Stomach smooth muscle (tissue), 2 donors: ENCODE measurements at regions not wholly inside any gene's neighbourhood (a gene's known extent, or its start where the extent isn't known, plus 50 kb on each side); places are given as distances from the start of the nearest gene placed in this dataset.

ENCODE experiments used
- H3K27ac ChIP-seq: one replicate; pipeline ENCODE4 v1.7.0; 2013; ENCODE audit warnings: mild to moderate bottlenecking, low read length, inconsistent platforms
- H3K27me3 ChIP-seq, 2 donors: one replicate each; pipeline ENCODE4 v1.7.0; 2013; ENCODE audit warnings: low read length in 2 of 2; ENCODE audit not compliant: insufficient read depth in 2 of 2, control insufficient read depth in 1 of 2
- H3K36me3 ChIP-seq, 2 donors: one replicate each; pipeline ENCODE4 v1.7.0; 2013; ENCODE audit warnings: low read length in 2 of 2; ENCODE audit not compliant: control insufficient read depth in 2 of 2, insufficient read depth in 2 of 2
- H3K4me1 ChIP-seq: one replicate; pipeline ENCODE4 v1.7.0; 2013; ENCODE audit warnings: low read length; ENCODE audit not compliant: control insufficient read depth, insufficient read depth
- H3K4me3 ChIP-seq, 2 donors: one replicate each; pipeline ENCODE4 v1.7.0; 2013; ENCODE audit warnings: low read length in 2 of 2
- H3K9ac ChIP-seq, 2 donors: one replicate each; pipeline ENCODE4 v1.7.0; 2013; ENCODE audit warnings: low read length in 2 of 2, mild to moderate bottlenecking in 1 of 2
- H3K9me3 ChIP-seq, 2 donors: one replicate each; pipeline ENCODE4 v1.7.0; 2013; ENCODE audit warnings: low read length in 2 of 2; ENCODE audit not compliant: control insufficient read depth in 2 of 2
- donor health status: healthy.
- donor health status: Pancreatic carcinoma.

GRCh38 chr3:80050826-80051601, 283.2 kb upstream of the ROBO1 start:
- Histone ChIP-seq H3K4me3 (no peak overlapping the region), H3K4me1 (no peaks in the 10 kb centered on the region), H3K36me3 (no peaks in the 10 kb centered on the region), H3K9me3 (no peaks in the 10 kb centered on the region), H3K27ac (no peak overlapping the region), H3K9ac (no peak overlapping the region), H3K27me3 (no peaks in the 10 kb centered on the region)

- no peaks in the 10 kb centered on the region for H3K9me3 ChIP-seq
- no peak overlapping the region for H3K4me3 ChIP-seq
- no peaks in the 10 kb centered on the region for H3K36me3 ChIP-seq
- H3K27ac ChIP-seq: no peak overlapping the region
- no peak overlapping the region for H3K9ac ChIP-seq
- H3K4me1 ChIP-seq: no peaks in the 10 kb centered on the region
- no peaks in the 10 kb centered on the region for H3K27me3 ChIP-seq
These were observed 275.4 kb upstream of the ROBO1 start for GRCh38 chr3:80043226-80043625.

- Histone ChIP-seq H3K36me3 (no peaks in the 10 kb centered on the region), H3K4me3 (no peak overlapping the region), H3K9ac (no peak overlapping the region), H3K27me3 (no peaks in the 10 kb centered on the region), H3K27ac (no peak overlapping the region), H3K9me3 (no peaks in the 10 kb centered on the region), H3K4me1 (no peaks in the 10 kb centered on the region)
These were observed 272.3 kb upstream of the ROBO1 start for GRCh38 chr3:80040067-80040466.

- no peaks in the 10 kb centered on the region for H3K36me3 ChIP-seq
- H3K9ac ChIP-seq: no peak overlapping the region
- H3K4me3 ChIP-seq: no peak overlapping the region
- no peaks in the 10 kb centered on the region for H3K27me3 ChIP-seq
- H3K4me1 ChIP-seq: no peaks in the 10 kb centered on the region
- H3K27ac ChIP-seq: no peak overlapping the region
- H3K9me3 ChIP-seq: no peaks in the 10 kb centered on the region
These were observed 268.4 kb upstream of the ROBO1 start for GRCh38 chr3:80036176-80036575.

- H3K4me3 ChIP-seq: no peak overlapping the region
These were observed 267.2 kb upstream of the ROBO1 start for GRCh38 chr3:80035021-80035420.

GRCh38 chr3:80023010-80023409, 255.2 kb upstream of the ROBO1 start:
- no peaks in the 10 kb centered on the region for H3K9me3 ChIP-seq
- H3K27me3 ChIP-seq: no peaks in the 10 kb centered on the region
- no peak overlapping the region for H3K9ac ChIP-seq
- no peaks in the 10 kb centered on the region for H3K4me1 ChIP-seq
- H3K27ac ChIP-seq: no peak overlapping the region
- H3K36me3 ChIP-seq: no peaks in the 10 kb centered on the region
- H3K4me3 ChIP-seq: no peak overlapping the region

More at GRCh38 chr3:80035021-80035420, 267.2 kb upstream of the ROBO1 start:
- no peaks in the 10 kb centered on the region for H3K36me3 ChIP-seq
- H3K9ac ChIP-seq: no peak overlapping the region
- no peaks in the 10 kb centered on the region for H3K4me1 ChIP-seq
- no peak overlapping the region for H3K27ac ChIP-seq
- H3K27me3 ChIP-seq: no peaks in the 10 kb centered on the region
- no peaks in the 10 kb centered on the region for H3K9me3 ChIP-seq

- Histone ChIP-seq H3K36me3 (no peaks in the 10 kb centered on the region), H3K9ac (no peak overlapping the region), H3K27ac (no peak overlapping the region), H3K9me3 (no peaks in the 10 kb centered on the region), H3K27me3 (no peaks in the 10 kb centered on the region), H3K4me3 (no peak overlapping the region), H3K4me1 (no peaks in the 10 kb centered on the region)
These were observed 250.6 kb upstream of the ROBO1 start for GRCh38 chr3:80018375-80018774.

- H3K9ac ChIP-seq: no peak overlapping the region
- H3K4me1 ChIP-seq: no peaks in the 10 kb centered on the region
- H3K36me3 ChIP-seq: no peaks in the 10 kb centered on the region
- H3K4me3 ChIP-seq: no peak overlapping the region
- no peaks in the 10 kb centered on the region for H3K27me3 ChIP-seq
- H3K27ac ChIP-seq: no peak overlapping the region
- no peaks in the 10 kb centered on the region for H3K9me3 ChIP-seq
These were observed 249.6 kb upstream of the ROBO1 start for GRCh38 chr3:80017369-80017768.

- no peaks in the 10 kb centered on the region for H3K4me1 ChIP-seq
- no peaks in the 10 kb centered on the region for H3K36me3 ChIP-seq
- no peaks in the 10 kb centered on the region for H3K27me3 ChIP-seq
- H3K4me3 ChIP-seq: no peak overlapping the region
- no peak overlapping the region for H3K9ac ChIP-seq
- no peak overlapping the region for H3K27ac ChIP-seq
- no peaks in the 10 kb centered on the region for H3K9me3 ChIP-seq
These were observed 246.8 kb upstream of the ROBO1 start for GRCh38 chr3:80014576-80014975.

- no peaks in the 10 kb centered on the region for H3K27me3 ChIP-seq
- no peaks in the 10 kb centered on the region for H3K36me3 ChIP-seq
- no peak overlapping the region for H3K9ac ChIP-seq
- no peak overlapping the region for H3K27ac ChIP-seq
- no peaks in the 10 kb centered on the region for H3K4me1 ChIP-seq
- no peak overlapping the region for H3K4me3 ChIP-seq
- H3K9me3 ChIP-seq: no peaks in the 10 kb centered on the region
These were observed 242.3 kb upstream of the ROBO1 start for GRCh38 chr3:80010021-80010571.

- H3K27me3 ChIP-seq: no peaks in the 10 kb centered on the region
These were observed 239.7 kb upstream of the ROBO1 start for GRCh38 chr3:80007522-80007921.

More at GRCh38 chr3:80007522-80007921, 239.7 kb upstream of the ROBO1 start:
- no peaks in the 10 kb centered on the region for H3K4me1 ChIP-seq
- no peak overlapping the region for H3K4me3 ChIP-seq
- H3K9me3 ChIP-seq: no peaks in the 10 kb centered on the region
- H3K36me3 ChIP-seq: no peaks in the 10 kb centered on the region
- no peak overlapping the region for H3K9ac ChIP-seq
- no peak overlapping the region for H3K27ac ChIP-seq
